ENCODE measurements at regions not wholly inside any gene's neighbourhood (a gene's known extent, or its start where the extent isn't known, plus 50 kb on each side); places are given as distances from the start of the nearest gene placed in this dataset.

GRCh38 chr14:40139657-40140056, 707.4 kb upstream of the FBXO33 start:
- Histone ChIP-seq H2AFZ (ENCODE audit: low read length) (no peak overlapping the region), H3K9me3 (ENCODE audit: control insufficient read depth, insufficient read depth, low read depth, low read length) (no peaks in the 10 kb centered on the region)

GRCh38 chr14:40133463-40133862, 701.2 kb upstream of the FBXO33 start:
- Histone ChIP-seq H3K79me2 (ENCODE audit: control insufficient read depth, insufficient read depth, low read length) (no peaks in the 10 kb centered on the region), H3K27me3 (ENCODE audit: control insufficient read depth, insufficient read depth, low read length) (no peaks in the 10 kb centered on the region), H3K4me2 (ENCODE audit: extremely low read depth, insufficient read depth, low read length) (no peak overlapping the region), H3K9me3 (ENCODE audit: control insufficient read depth, insufficient read depth, low read depth, low read length) (no peaks in the 10 kb centered on the region), H3K36me3 (ENCODE audit: control insufficient read depth, insufficient read depth, low read length) (no peaks in the 10 kb centered on the region), H3K4me3 (replicated peaks in 1 of 4; ENCODE audit: control extremely low read depth in 1 of 4, insufficient read depth in 1 of 4, low read depth in 3 of 4, low read length in 4 of 4) (no peak overlapping the region), H3K27ac (ENCODE audit: insufficient read depth, low read length) (no peak overlapping the region), H3K4me1 (ENCODE audit: control insufficient read depth, extremely low read depth, insufficient read depth, low read length) (no peaks in the 10 kb centered on the region), H4K20me1 (ENCODE audit: control insufficient read depth, extremely low read depth, insufficient read depth, low read length) (no peaks in the 10 kb centered on the region), H2AFZ (ENCODE audit: low read length) (no peak overlapping the region), H3K9ac (ENCODE audit: insufficient read depth, low read length) (no peak overlapping the region)
- TF ChIP-seq EZH2 (IDR thresholded peaks at IDR 0.05; ENCODE audit: low read length, missing control alignments) (no peak), CTCF (conservative IDR thresholded peaks at IDR 0.05 in 1 of 2, IDR thresholded peaks at IDR 0.05 in 1 of 2; ENCODE audit: low read depth in 1 of 2, low read length in 2 of 2) (no peak)
- no peak for DNase-seq (ENCODE audit: low read depth in 2 of 2)

More at GRCh38 chr14:40139657-40140056, 707.4 kb upstream of the FBXO33 start:
- no peak overlapping the region for H3K27ac ChIP-seq (ENCODE audit: insufficient read depth, low read length)
- H3K79me2 ChIP-seq (ENCODE audit: control insufficient read depth, insufficient read depth, low read length), result no peaks in the 10 kb centered on the region
- no peaks in the 10 kb centered on the region for H4K20me1 ChIP-seq (ENCODE audit: control insufficient read depth, extremely low read depth, insufficient read depth, low read length)
- no peaks in the 10 kb centered on the region for H3K4me1 ChIP-seq (ENCODE audit: control insufficient read depth, extremely low read depth, insufficient read depth, low read length)
- no peak overlapping the region for H3K9ac ChIP-seq (ENCODE audit: insufficient read depth, low read length)
- no peak for DNase-seq (ENCODE audit: low read depth in 2 of 2)
- no peaks in the 10 kb centered on the region for H3K27me3 ChIP-seq (ENCODE audit: control insufficient read depth, insufficient read depth, low read length)
- no peak overlapping the region for H3K4me2 ChIP-seq (ENCODE audit: extremely low read depth, insufficient read depth, low read length)
- H3K4me3 ChIP-seq (replicated peaks in 1 of 4; ENCODE audit: control extremely low read depth in 1 of 4, insufficient read depth in 1 of 4, low read depth in 3 of 4, low read length in 4 of 4), result no peak overlapping the region
- TF ChIP-seq CTCF (conservative IDR thresholded peaks at IDR 0.05 in 1 of 2, IDR thresholded peaks at IDR 0.05 in 1 of 2; ENCODE audit: low read depth in 1 of 2, low read length in 2 of 2), result no peak
- TF ChIP-seq EZH2 (IDR thresholded peaks at IDR 0.05; ENCODE audit: low read length, missing control alignments), result no peak
- no peaks in the 10 kb centered on the region for H3K36me3 ChIP-seq (ENCODE audit: control insufficient read depth, insufficient read depth, low read length)

GRCh38 chr14:40129159-40129558, 696.9 kb upstream of the FBXO33 start:
- DNase-seq (ENCODE audit: low read depth in 2 of 2), result no peak
- Histone ChIP-seq H2AFZ (ENCODE audit: low read length) (no peak overlapping the region), H3K27me3 (ENCODE audit: control insufficient read depth, insufficient read depth, low read length) (no peaks in the 10 kb centered on the region), H3K36me3 (ENCODE audit: control insufficient read depth, insufficient read depth, low read length) (no peaks in the 10 kb centered on the region), H3K4me2 (ENCODE audit: extremely low read depth, insufficient read depth, low read length) (no peak overlapping the region), H3K9ac (ENCODE audit: insufficient read depth, low read length) (no peak overlapping the region), H3K4me1 (ENCODE audit: control insufficient read depth, extremely low read depth, insufficient read depth, low read length) (no peaks in the 10 kb centered on the region), H3K27ac (ENCODE audit: insufficient read depth, low read length) (no peak overlapping the region), H3K79me2 (ENCODE audit: control insufficient read depth, insufficient read depth, low read length) (no peaks in the 10 kb centered on the region), H3K4me3 (replicated peaks in 1 of 4; ENCODE audit: control extremely low read depth in 1 of 4, insufficient read depth in 1 of 4, low read depth in 3 of 4, low read length in 4 of 4) (no peak overlapping the region), H3K9me3 (ENCODE audit: control insufficient read depth, insufficient read depth, low read depth, low read length) (no peaks in the 10 kb centered on the region), H4K20me1 (ENCODE audit: control insufficient read depth, extremely low read depth, insufficient read depth, low read length) (no peaks in the 10 kb centered on the region)
- TF ChIP-seq CTCF (conservative IDR thresholded peaks at IDR 0.05 in 1 of 2, IDR thresholded peaks at IDR 0.05 in 1 of 2; ENCODE audit: low read depth in 1 of 2, low read length in 2 of 2) (no peak), EZH2 (IDR thresholded peaks at IDR 0.05; ENCODE audit: low read length, missing control alignments) (no peak)

Data from fibroblast of lung (primary cell).